HL-60/S4 treated with phorbol 12-myristate 13-acetate at 8.2 ng/mL for 4 days and 3 days (cell line): ENCODE measurements at regions not wholly inside any gene's neighbourhood (a gene's known extent, or its start where the extent isn't known, plus 50 kb on each side); places are given as distances from the start of the nearest gene placed in this dataset.
"Not testable (repeated sequence)": the region's sequence is repeated elsewhere in the genome, so short reads cannot be mapped to it uniquely, and the experiment has no call there.

Experiments
- in situ Hi-C: fragments of 300-500 bp; cut with MboI; formaldehyde crosslinking; loops from 2 replicates; pipeline ENCODE4 v1.15.0; 2022; ENCODE audit warnings: low sequenced_read_pairs

DNA sequence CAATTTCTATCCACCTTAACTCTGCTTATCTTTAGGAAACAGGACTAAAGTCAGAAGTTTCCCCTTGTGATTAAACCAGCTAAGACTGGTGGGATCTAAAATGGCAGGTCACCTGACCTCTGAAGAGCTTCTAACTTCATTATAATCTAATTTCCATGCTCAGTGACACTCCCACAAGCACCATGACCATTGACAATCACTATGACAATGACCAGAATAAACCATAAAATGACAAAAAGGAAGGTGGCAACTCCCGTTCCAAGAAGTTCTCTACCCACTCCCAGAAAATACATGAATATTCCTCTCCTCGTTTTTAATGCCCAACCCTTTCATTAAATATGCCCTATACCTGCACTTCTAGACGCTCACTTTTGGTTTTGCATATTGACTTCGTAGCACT is 471.2 kb upstream of the CCDC54 start:
- in situ Hi-C loops = no loop called here

DNA sequence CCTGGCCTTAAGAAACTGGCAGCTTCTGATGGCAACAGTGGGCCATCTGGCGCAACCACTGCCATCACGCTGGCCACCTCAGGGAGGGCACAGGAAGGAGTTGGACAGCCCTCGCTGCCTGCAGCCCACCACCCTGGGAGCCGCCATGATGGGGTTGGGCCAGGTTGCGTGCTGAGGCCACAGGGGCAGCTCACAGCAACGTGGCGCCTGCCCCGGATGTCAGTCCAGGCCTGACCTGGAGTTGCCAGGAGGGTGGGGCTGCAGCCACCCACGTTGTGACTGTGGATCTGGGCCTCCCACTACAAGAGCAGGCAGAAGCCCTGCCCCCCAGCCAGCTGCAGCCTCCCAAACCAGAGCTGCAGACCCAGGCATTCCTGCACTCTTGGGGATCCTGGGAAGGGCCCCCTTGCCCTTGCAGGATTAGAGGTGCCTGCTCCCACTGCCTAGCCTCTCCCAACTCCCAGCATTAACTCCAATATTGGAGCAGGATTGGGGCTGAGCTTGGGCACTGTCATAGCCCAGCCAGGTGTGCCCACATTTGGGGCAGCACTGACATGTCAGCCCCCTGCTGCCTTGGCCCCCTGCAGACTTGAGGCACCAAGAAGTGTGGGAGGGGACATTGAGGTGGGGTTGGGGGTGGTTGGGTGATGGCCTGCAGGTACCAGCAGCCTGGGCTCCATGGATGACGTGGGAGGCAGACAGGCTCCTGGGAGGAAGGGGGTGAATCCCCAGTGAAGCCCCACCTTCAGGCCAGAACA is 468.9 kb upstream of the CCDC54 start:
- in situ Hi-C loops = no loop called here

DNA sequence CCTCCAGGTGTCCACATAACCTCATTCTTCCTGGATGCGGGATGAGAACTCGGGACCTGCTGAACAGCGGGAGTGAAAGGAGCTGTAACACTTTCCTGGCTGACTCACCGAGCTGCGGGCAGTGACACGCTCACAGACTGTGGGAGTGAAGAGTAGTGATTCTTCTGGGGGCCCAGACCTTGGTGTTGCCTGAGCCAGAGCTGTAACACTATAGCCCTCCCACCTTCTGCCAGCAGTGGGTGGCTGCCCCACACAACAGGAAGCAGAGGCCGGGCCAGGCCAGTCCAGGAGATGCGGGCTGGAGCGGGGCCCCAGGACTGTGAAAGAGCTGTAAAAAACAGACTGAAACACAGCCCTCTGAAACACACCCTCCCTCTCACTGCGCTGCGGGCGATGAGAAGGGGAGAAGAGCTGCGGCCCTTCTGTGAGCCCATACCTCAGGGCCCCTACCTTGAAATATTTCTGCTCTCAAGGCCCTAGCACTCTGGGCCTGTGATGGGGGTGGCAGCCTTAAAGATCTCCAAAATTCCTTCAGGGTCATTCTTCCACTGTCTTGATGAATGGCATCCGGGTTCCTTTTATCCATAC is 464.0 kb upstream of the CCDC54 start:
- in situ Hi-C loops = no loop called here

DNA sequence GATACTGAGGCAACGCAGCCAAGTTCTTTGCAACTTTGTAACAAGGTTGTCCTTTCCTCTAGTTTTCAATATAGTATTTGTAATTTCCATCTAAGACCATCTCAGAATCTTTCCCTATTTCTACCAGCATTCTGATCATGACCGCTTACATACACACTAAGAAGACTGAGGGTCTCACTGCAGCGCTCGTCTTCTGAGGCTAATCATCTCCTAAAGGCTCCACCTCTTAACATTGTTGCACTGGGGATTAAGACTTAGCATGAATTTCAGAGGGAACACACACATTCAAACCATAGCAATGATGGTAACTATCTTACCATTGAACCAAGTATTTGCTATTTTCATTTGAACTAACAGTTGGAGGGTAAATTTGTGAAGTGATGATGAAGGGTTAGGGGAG is 463.3 kb upstream of the CCDC54 start:
- in situ Hi-C loops = no loop called here

DNA sequence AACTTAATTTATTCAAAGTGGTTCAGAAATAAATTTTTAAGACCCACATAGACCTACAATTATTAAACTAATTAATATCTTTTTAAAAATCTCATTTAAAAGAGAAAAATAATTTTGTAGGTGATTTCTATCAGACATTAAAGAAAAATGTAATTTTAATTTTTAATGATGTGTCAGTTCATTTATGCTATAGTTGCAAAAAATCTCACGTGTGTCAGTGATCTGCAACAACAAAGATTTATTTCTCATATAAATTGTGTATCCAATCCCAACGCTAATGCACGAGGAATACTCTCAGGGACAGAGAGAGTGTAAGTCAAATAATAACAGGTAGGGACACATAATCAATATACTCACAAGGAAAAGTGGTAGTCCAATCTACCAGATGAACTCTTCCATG is 456.6 kb upstream of the CCDC54 start:
- in situ Hi-C loops = no loop called here

DNA sequence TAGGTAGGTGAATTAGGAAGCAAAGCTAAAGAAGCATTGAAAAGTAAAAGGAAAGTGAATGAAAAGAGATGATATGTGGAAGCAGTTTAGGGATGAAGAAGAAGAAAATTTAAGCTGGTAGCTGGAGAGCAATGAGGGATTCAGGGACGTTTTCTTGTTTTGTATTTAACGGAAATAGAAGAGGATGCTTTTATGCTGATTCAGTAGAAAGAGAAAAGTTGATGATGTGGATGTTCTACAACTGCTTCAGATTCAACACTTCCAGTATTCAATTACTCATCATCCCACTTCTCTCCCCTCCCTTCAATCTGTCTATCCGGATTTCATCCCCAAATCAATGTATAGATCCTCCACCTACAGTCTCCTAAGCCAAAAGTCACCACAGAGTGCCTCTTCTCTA is 448.2 kb upstream of the CCDC54 start:
- in situ Hi-C loops = no loop called here

DNA sequence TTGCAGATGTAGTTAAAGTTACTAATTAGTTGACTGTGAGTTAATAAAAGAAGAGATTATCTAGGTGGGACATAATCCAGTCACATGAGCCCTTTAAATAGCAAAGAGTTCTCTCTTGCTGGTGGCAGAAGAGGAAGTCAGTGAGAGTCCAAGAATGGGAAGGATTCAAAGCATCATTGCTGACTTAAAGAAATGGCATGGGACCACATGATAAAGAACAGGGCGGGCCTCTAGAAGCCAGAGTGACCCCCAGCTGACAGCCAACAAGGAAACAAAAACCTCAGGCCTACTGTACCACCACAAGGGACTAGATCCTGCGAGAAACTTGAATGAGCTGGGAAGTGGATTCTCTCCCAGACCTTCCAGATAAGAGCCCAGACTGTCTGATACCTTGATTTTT is 447.2 kb upstream of the CCDC54 start:
- in situ Hi-C loops = no loop called here

DNA sequence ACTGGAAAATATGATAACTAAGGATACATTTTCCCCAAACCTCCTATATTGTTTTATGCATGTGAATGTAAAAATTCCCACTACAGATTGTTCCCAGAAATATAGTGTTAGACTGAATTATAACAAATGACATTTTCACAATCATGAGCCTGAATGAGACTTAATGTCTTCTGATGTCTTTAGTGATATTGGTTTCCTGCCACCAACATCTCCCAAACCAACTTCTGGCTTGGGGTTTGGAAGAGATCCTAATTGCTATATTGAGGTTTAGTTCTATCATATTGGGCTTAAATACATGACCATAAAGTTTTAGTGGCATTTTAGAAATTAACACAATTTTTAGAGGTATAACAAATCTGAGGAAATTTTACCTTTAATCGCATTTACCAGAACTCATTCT is 445.3 kb upstream of the CCDC54 start:
- in situ Hi-C loops = no loop called here

DNA sequence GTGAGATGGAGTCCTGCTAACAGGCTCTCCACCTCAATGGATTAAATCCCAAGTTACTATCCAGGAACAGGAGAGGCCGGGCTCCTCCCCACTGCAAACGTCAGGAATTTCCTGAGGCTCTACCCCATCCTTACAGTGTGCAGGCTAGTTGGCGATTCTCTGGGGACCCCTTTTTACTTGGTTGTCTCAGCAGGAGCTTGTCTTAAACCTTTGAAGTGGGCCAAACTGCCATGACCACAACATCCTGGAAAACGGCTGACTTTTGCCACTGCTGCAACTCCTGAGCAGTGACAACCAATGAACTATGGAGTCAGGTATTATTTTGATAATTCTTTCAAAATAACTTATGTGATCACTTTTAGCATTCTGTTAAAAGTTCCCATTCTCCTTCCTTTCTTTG is 440.9 kb upstream of the CCDC54 start:
- in situ Hi-C loops = no loop called here

DNA sequence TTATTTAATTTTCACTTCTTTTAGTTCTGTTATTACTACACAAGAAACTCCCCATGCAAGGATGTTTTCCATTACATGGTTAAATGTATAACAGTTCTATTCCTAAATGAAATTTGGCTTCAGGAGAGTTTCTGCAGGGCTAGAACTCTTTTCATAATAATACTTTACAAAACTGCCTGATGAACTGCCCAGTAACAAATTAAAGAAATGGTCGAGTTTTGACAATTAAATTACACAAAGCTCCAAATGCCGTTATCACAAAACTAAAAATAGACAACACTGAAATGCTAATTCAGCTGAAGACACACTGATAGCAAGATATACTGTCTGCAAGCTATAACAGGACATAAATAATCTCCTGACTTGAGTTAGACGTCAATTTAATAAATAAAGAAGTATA is 435.2 kb upstream of the CCDC54 start:
- in situ Hi-C loops = no loop called here

DNA sequence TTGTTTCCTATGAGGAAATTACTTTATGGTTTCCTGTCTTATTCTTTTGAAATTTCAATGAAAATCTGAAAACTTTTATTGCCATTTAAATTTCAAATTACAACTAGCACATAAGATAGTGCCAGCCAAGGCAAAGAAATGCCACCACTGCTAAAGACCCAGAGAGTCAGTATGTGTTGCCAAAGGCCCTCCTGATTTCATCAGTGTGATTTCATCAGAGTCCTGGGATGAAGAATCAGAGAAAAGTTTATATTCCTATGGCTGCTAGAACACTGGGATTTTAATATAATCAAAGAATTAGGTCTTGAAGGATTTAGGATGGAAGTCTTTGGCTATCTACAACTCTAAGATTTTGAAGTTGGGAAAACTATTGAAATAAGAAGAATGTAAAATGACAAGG is 434.2 kb upstream of the CCDC54 start:
- in situ Hi-C loops = no loop called here

DNA sequence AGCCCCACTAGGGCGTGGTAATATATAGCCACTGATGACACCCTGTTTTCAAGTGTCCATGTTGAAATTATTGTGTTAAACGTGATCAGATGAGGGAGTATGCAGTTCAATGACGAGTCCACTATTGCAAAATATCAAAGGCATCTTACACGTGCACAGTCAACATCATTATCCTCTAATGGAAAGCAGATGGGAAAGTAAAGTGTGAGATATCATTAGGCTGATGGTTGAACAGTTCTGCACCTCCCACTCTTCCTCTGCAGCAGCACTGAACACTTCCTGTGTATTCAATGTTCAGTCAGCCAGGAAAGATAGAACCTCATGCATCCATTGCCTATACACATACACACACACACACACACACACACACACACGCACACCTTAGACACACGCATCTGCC is 431.8 kb upstream of the CCDC54 start:
- in situ Hi-C loops = no loop called here

DNA sequence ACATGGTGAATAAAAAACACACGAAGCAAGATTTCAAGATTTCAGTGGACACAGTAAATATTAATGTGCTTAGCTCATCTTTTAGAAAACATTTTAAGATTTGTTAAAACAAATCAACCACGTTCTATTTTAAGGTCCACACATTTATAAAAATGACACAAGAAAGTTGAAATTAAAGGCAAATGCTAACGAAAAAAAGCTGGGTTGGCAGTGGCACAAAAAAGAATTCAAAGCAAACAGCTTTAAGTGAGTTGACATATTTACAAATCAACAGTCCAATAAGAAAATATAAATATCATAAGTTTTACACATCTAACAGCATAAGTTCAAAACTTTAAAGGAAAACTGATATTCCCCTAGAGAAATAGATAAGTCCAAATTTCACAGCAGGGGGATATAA is 430.4 kb upstream of the CCDC54 start:
- in situ Hi-C loops = no loop called here

DNA sequence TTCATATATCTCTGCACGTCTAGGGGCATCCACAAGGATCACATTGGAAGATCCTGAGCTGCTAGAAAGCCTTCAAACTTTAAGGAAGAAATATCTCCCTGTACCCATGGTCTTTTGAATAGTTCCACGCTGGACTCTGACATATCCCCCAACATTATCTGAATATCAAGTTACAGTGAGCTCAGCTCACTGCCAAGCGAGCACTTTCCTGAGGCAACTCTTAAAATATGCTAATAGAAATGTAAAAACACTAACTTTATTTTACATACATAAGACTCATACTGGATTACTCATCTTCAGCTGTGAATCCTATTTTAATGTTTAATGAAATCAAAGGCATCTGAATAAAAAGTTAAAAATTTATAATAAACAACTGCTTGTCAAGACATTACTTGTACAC is 420.2 kb upstream of the CCDC54 start:
- in situ Hi-C loops = no loop called here

DNA sequence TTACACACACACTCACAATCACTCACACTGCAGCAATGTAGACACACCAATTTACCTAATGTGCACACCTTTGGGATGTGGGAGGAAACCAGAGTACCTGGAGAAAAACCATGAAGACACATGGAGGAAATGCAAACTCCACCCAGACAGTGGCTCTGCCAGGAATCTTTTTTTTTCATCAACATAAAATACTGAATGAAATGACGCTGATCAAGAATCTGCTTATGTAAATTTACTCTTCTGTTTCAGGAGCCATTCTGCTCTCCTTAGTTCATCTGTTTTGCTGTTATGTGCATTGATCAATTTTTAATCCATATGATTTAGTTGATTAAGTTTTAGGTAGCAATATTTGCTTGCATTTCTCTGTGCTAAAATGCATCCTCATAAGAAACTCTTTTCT is 414.2 kb upstream of the CCDC54 start:
- in situ Hi-C loops = no loop called here

DNA sequence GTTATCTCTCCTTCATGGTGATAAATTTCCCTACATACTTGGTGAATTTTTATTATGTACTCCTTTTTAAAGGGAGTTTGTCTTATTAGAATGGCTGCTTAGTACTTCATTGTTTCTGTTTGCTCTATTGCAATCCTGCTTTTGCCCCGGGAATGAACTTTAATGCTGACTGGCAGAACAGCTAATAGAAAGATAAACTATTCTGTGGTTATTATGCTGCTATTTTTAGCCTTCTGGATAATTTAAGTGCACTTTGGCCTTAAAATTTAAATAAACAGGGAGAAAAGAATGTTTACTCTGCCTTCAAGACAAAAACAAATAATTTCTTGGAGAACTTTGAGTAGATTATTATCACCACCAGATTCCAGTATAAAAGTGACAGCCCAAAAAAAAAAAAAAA is 413.8 kb upstream of the CCDC54 start:
- in situ Hi-C loops = no loop called here

DNA sequence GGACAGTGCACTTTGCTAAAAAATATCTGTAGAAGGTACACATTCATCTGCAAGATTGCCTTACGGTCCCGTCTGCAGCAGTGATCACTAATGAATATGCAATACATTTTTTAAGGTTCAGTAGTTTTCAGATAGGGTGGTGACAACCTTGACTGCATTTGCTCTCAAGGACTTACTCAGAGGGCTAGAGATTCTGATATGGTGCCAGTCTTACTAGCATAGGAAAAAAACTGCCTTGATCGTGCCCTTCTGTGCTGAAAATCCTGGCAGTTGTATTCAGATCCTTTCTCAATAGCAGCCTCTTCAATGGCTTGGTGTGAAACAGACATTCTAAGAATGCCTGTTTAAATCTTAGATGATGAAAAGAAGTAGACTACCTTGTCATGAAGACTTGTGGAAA is 411.9 kb upstream of the CCDC54 start:
- in situ Hi-C loops = no loop called here

DNA sequence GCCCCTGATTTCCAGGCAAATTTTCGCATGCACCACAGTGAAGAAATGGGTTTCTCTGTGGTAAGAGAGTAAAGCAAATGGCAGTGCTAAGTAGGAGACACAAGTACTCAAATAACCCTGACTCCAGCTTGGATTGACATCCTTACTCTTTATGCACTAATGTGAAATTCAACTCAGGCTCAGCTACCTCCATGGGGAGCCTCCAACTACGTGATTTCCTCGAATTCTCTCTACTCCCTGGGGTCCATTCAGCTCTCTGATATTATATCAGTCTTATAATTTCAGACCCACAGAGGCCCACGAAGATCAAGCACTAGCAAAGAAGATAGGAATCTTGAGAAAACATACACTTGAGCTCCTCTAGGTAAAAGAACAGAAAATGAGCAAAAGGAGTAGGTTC is 407.6 kb upstream of the CCDC54 start:
- in situ Hi-C loops = no loop called here

DNA sequence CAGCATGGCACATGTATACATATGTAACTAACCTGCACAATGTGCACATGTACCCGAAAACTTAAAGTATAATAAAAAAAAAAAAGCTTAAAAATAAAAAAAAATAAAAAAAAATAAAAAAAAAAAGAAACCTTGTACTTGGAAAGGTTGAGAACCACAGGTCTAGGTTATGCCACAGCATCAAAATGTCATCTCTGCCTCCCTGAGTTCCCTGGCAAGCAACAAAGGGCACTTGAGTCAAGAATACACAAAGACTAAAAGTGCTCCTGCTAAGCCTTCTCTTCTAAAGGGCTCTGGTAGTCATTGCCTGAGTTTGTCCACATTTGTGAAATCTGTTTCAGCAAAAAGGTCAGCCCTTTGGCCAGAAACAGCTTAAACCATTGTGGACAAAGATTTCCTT is 395.8 kb upstream of the CCDC54 start:
- in situ Hi-C loops = no loop called here

DNA sequence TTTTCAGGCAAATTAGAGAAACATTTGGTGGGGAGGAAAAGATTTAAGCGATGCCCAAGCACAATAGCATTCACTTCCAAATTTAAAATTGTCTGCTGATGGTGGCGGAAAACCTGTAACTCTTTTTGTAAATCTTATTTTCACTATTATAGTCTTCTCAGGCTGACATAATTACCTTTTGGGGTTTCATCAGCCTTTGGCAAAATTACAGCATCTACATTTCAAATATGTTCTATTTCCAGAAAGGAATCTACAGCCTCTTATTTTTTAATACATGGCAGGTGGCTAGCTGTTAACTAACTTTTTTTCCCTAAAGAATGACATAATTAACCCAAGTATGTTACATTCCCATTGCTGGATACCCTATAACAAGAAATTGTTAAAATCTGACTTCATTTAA is 391.5 kb upstream of the CCDC54 start:
- in situ Hi-C loops = no loop called here

DNA sequence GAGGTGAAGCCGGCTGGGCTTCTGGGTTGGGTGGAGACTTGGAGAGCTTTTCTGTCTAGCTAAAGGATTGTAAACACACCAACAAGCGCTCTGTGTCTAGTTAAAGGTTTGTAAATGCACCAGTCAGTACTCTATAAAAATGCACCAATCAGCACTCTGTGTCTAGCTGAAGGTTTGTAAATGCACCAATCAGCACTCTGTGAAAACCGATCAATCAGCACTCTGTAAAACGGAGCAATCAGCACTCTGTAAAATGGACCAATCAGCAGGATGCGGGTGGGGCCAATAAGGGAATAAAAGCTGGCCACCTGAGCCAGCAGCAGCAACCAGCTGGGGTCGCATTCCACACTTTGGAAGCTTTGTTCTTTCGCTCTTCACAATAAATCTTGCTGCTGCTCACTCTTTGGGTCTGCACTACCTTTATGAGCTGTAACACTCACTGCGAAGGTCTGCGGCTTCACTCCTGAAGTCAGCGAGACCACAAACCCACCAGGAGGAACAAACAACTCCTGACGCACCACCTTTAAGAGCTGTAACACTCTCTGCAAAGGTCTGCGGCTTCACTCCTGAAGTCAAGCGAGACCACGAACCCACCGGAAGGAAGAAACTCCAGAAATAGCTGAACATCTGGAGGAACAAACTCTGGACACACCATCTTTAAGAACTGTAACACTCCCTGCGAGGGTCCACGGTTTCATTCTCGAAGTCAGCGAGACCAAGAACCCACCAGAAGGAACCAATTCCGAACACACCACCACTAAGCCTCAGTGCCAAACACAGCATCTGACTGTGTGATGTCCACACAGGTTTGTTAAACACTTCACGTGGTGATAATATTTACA is 378.2 kb upstream of the CCDC54 start:
- in situ Hi-C loops = not testable (repeated sequence)

DNA sequence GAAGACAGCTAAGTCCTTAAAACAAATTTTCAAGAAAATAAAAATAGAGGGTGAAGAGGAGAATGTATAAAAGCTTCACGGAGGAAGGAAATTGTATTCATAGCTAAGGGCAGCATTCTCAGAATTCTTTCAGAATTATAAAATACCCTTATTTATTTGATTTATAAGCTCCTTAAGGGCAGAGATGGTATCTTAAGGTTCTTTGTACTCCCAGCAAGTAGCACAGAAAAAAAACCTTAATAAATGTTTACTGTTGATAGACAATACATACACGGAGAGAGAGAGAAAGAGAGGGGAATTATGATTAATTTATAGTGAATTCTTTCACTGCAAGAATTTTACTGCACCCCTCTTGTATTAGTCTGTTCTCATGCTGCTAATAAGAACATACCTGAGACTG is 375.6 kb upstream of the CCDC54 start:
- in situ Hi-C loops = no loop called here
